ENCODE measurements at regions not wholly inside any gene's neighbourhood (a gene's known extent, or its start where the extent isn't known, plus 50 kb on each side); places are given as distances from the start of the nearest gene placed in this dataset.

DNA sequence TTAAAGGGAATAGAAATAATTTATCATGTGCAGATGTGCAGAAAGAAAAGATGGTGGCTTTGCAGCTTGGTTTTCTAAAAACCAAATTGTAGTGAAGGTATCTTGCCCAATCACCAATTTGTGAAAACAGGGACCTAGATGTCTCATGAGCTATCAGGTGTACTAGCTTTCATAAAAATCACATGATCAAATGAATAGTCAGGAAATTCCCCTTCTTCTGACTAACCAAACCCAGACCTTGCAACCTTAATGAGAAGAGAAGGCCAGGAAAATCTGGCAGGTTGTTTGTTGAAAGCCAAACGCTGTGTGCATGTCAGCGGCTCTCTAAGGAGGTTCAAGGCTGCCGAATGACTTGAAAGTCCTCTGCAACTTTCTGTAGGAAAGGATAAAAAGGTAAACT lies 304.4 kb upstream of the NRP1 start:
- no peak for DNase-seq
- intact Hi-C loops (cut with DNase I; ENCODE audit: low total_unique reads), result no loop called here
- no peak overlapping the region for H3K27ac ChIP-seq
- H3K4me3 ChIP-seq, result no peak overlapping the region
- no peak for TF ChIP-seq POLR2AphosphoS5 (IDR thresholded peaks at IDR 0.05)
- H3K9me3 ChIP-seq, result no peaks in the 10 kb centered on the region
- H3K36me3 ChIP-seq, result no peaks in the 10 kb centered on the region
- H3K4me1 ChIP-seq, result no peaks in the 10 kb centered on the region
- 77 to 84% (median 82%) methylated on average over 3 of the region's 3 CpGs for WGBS, 5 donors
- no peaks in the 10 kb centered on the region for H3K27me3 ChIP-seq

DNA sequence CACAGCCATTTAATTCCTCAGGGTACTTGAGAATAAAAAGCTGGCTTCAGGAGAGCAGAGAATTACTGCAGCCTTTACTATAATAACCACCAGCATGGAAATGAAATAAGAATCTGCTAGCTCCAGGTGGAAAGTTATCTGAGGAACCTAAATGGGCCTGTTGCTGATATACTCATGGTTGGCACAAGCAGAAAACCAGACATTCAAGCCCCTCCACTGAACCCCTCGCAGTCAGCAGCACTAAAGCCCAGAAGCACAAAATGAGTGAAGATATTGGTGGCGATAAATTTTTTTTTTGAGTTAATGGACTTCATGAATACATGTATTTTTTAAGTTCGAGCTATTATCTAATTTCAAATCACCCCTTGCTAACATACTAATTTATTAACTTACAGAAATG lies 303.9 kb upstream of the NRP1 start:
- H3K27ac ChIP-seq, result no peak overlapping the region
- intact Hi-C loops (cut with DNase I; ENCODE audit: low total_unique reads), result no loop called here
- no peak for TF ChIP-seq POLR2AphosphoS5 (IDR thresholded peaks at IDR 0.05)
- TF ChIP-seq POLR2A (IDR thresholded peaks at IDR 0.05), result no peak
- TF ChIP-seq, protein P1, sequence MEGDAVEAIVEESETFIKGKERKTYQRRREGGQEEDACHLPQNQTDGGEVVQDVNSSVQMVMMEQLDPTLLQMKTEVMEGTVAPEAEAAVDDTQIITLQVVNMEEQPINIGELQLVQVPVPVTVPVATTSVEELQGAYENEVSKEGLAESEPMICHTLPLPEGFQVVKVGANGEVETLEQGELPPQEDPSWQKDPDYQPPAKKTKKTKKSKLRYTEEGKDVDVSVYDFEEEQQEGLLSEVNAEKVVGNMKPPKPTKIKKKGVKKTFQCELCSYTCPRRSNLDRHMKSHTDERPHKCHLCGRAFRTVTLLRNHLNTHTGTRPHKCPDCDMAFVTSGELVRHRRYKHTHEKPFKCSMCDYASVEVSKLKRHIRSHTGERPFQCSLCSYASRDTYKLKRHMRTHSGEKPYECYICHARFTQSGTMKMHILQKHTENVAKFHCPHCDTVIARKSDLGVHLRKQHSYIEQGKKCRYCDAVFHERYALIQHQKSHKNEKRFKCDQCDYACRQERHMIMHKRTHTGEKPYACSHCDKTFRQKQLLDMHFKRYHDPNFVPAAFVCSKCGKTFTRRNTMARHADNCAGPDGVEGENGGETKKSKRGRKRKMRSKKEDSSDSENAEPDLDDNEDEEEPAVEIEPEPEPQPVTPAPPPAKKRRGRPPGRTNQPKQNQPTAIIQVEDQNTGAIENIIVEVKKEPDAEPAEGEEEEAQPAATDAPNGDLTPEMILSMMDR (IDR thresholded peaks at IDR 0.05), result no peak
- no peak for TF ChIP-seq EP300 (IDR thresholded peaks at IDR 0.05)
- H3K27me3 ChIP-seq, result no peaks in the 10 kb centered on the region
- H3K4me1 ChIP-seq, result no peaks in the 10 kb centered on the region
- H3K4me3 ChIP-seq, result no peak overlapping the region
- DNase-seq, result no peak
- 88 to 97% (median 93%) methylated on average over 3 of the region's 3 CpGs for WGBS, 5 donors
- H3K9me3 ChIP-seq, result no peaks in the 10 kb centered on the region
- H3K36me3 ChIP-seq, result no peaks in the 10 kb centered on the region

DNA sequence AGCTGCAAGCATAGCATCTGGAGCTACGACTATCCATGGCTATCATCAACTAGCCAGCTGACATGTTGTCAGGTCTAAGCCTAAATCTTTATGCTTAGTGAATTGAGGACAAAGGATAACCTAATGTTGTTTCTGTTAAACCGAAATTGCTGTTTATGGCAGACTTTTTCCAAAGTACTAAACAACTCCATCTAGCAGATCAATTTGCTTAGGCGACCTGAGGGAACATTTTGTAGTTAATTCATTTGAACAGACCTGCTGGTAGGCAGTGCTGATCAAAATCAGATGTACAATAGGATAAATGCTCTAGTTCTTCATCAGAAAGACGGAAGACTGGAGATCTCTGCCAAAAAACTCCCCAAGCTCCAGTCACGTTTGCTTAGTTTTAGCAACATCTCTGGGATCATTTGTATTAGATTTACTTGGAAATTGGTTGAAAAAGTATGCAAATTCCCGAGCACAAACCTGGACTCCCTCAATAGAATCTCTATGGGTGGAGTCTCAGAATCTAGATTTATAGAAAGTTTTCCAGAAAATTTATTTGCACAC lies 301.6 kb upstream of the NRP1 start:
- WGBS, 5 donors, result 78 to 85% (median 83%) methylated on average over 6 of the region's 6 CpGs
- no peaks in the 10 kb centered on the region for H3K27me3 ChIP-seq
- H3K27ac ChIP-seq, result no peak overlapping the region
- no peak for DNase-seq
- H3K4me1 ChIP-seq, result peaks cover 0 to 9% (median 0%) of the 10 kb centered on the region in 4 donors
- TF ChIP-seq POLR2A (IDR thresholded peaks at IDR 0.05) (no peak), POLR2AphosphoS5 (IDR thresholded peaks at IDR 0.05) (no peak), EP300 (IDR thresholded peaks at IDR 0.05) (no peak)
- TF ChIP-seq, protein P1 (IDR thresholded peaks at IDR 0.05), result no peak
- H3K4me3 ChIP-seq, result no peak overlapping the region
- intact Hi-C loops (cut with DNase I; ENCODE audit: low total_unique reads), result no loop called here
- no peaks in the 10 kb centered on the region for H3K36me3 ChIP-seq
- H3K9me3 ChIP-seq, result no peaks in the 10 kb centered on the region

DNA sequence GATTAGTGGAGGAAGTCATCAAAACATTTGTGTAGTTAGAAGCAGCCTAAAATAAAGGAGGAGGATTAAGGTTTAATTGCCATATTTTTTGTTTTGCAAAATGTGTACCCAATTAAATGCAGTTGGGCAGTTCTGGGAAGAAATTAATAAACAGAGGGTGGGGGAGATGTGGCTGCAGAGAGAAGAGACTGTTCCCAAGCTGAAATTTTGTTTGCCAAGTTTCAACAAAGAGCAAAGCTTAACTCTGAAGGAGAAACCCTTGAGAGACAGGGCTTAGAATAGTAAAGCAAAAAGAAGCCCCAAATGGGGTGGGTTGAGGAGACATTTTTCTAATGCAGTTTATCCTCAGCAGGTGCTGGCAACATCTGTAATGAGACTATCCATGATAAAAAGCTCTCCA lies 298.0 kb upstream of the NRP1 start:
- Histone ChIP-seq H3K27me3 (no peaks in the 10 kb centered on the region), H3K36me3 (no peaks in the 10 kb centered on the region), H3K4me3 (no peak overlapping the region), H3K27ac (no peak overlapping the region), H3K4me1 (peaks cover 0 to 9% (median 0%) of the 10 kb centered on the region in 4 donors), H3K9me3 (no peaks in the 10 kb centered on the region)
- intact Hi-C loops (cut with DNase I; ENCODE audit: low total_unique reads), result no loop called here
- no peak for TF ChIP-seq POLR2AphosphoS5 (IDR thresholded peaks at IDR 0.05)
- TF ChIP-seq POLR2A (IDR thresholded peaks at IDR 0.05), result no peak
- TF ChIP-seq, protein P1 (IDR thresholded peaks at IDR 0.05), result no peak
- no peak for TF ChIP-seq EP300 (IDR thresholded peaks at IDR 0.05)
- no peak for DNase-seq

DNA sequence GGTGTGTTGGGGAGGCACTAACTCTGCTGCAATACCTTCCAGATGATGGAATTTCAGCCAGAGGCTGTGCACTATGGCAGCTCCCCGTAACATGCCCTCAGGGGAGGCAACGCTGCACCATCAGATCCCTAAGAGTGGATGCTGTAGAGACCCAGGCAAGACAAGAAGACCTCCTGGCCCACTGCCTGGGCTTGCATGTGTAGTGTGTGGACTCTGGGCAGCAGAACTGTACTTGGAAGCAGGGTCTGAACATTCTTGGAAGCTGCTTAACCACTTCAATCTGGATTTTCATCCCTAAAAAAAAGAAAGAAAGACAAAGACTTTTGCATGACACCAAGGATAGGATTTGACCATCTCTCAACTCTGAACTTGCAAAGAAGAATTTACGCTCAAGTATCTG lies 297.5 kb upstream of the NRP1 start:
- intact Hi-C loops (cut with DNase I; ENCODE audit: low total_unique reads), result no loop called here
- H3K27ac ChIP-seq, result no peak overlapping the region
- no peaks in the 10 kb centered on the region for H3K9me3 ChIP-seq
- 81 to 88% (median 86%) methylated on average over 3 of the region's 3 CpGs for WGBS, 5 donors
- no peaks in the 10 kb centered on the region for H3K27me3 ChIP-seq
- DNase-seq, result peak in 1 of 2 donors; percentile 46
- TF ChIP-seq POLR2AphosphoS5 (IDR thresholded peaks at IDR 0.05) (no peak), EP300 (IDR thresholded peaks at IDR 0.05) (no peak), POLR2A (IDR thresholded peaks at IDR 0.05) (no peak)
- TF ChIP-seq, protein P1 (IDR thresholded peaks at IDR 0.05), result no peak
- peaks cover 0 to 9% (median 0%) of the 10 kb centered on the region in 4 donors for H3K4me1 ChIP-seq
- no peaks in the 10 kb centered on the region for H3K36me3 ChIP-seq
- H3K4me3 ChIP-seq, result no peak overlapping the region

Measured in stomach (tissue), 8 donors.